Neural cell (in vitro differentiated cells): ENCODE measurements at regions not wholly inside any gene's neighbourhood (a gene's known extent, or its start where the extent isn't known, plus 50 kb on each side); places are given as distances from the start of the nearest gene placed in this dataset.

Source experiments
- H2AFZ ChIP-seq: fragments of 200-600, 300-800 bp; sonication (generic), shearing (Covaris generic); 2 replicates; pipeline ENCODE4 v1.6.0; 2014; ENCODE audit warnings: low read depth, mild to moderate bottlenecking, antibody characterized with exemption, low read length, moderate library complexity
- H3F3A ChIP-seq: fragments of 200-600 bp; shearing (Covaris generic); 2 replicates; pipeline ENCODE4 v1.6.1; 2016; ENCODE audit warnings: mild to moderate bottlenecking, moderate library complexity, mixed read lengths, antibody characterized with exemption, low read length; ENCODE audit not compliant: insufficient read depth, poor library complexity, severe bottlenecking
- H3K27ac ChIP-seq: fragments of 200-600, 300-800 bp; sonication (generic), shearing (Covaris generic); 2 replicates; pipeline ENCODE4 v1.5.1; 2014; ENCODE audit warnings: mild to moderate bottlenecking, low read length, moderate library complexity
- H3K27me3 ChIP-seq: fragments of 300-800, 200-600 bp; sonication (generic), shearing (Covaris generic); 2 replicates; pipeline ENCODE4 v1.6.0; 2014; ENCODE audit warnings: mild to moderate bottlenecking, low read depth, low read length, moderate library complexity; ENCODE audit not compliant: insufficient read depth
- H3K36me3 ChIP-seq: fragments of 300-800, 200-600 bp; sonication (generic), shearing (Covaris generic); 2 replicates; pipeline ENCODE4 v1.5.1; 2014; ENCODE audit warnings: mild to moderate bottlenecking, antibody characterized with exemption, low read length, moderate library complexity; ENCODE audit not compliant: insufficient read depth
- H3K4me2 ChIP-seq: fragments of 300-800, 200-600 bp; sonication (generic), shearing (Covaris generic); 2 replicates; pipeline ENCODE4 v1.6.0; 2014; ENCODE audit warnings: mild to moderate bottlenecking, low read length
- H3K4me3 ChIP-seq: fragments of 300-800, 200-600 bp; sonication (generic), shearing (Covaris generic); 2 replicates; pipeline ENCODE4 v1.5.1; 2014; ENCODE audit warnings: mild to moderate bottlenecking, low read length, moderate library complexity
- H3K79me2 ChIP-seq: fragments of 200-600 bp; shearing (Covaris generic); replicated peaks from 2 replicates; pipeline ENCODE4 v1.6.0; 2014; ENCODE audit warnings: mild to moderate bottlenecking, low read length, moderate library complexity; ENCODE audit not compliant: insufficient read depth
- H3K9ac ChIP-seq: fragments of 300-800, 200-600 bp; sonication (generic), shearing (Covaris generic); 2 replicates; pipeline ENCODE4 v1.6.1; 2016; ENCODE audit warnings: mild to moderate bottlenecking, low read length, mixed read lengths
- H3K9me2 ChIP-seq: fragments of 200-600 bp; shearing (Covaris generic); 2 replicates; pipeline ENCODE4 v1.6.1; 2016; ENCODE audit warnings: mild to moderate bottlenecking, low read length, mixed read lengths; ENCODE audit not compliant: insufficient read depth
- H3K9me3 ChIP-seq: fragments of 200-600, 300-800 bp; sonication (generic), shearing (Covaris generic); 2 replicates; pipeline ENCODE4 v1.6.1; 2016; ENCODE audit warnings: mild to moderate bottlenecking, mixed run types, low read length, moderate library complexity, mixed read lengths
- H4K20me1 ChIP-seq: fragments of 200-600 bp; shearing (Covaris generic); 2 replicates; pipeline ENCODE4 v1.6.1; 2016; ENCODE audit warnings: mild to moderate bottlenecking, mixed run types; ENCODE audit not compliant: insufficient read depth
- CTCF ChIP-seq: fragments of 450-650 bp; IDR thresholded peaks from 2 replicates; pipeline ENCODE4 v1.5.1; 2014; ENCODE audit warnings: antibody characterized with exemption, mild to moderate bottlenecking, moderate library complexity; ENCODE audit not compliant: poor library complexity, severe bottlenecking
- EP300 ChIP-seq: fragments of 450-650 bp; conservative IDR thresholded peaks from 2 replicates; pipeline ENCODE4 v1.6.1; 2014; ENCODE audit warnings: antibody characterized with exemption, mild to moderate bottlenecking, moderate library complexity; ENCODE audit not compliant: poor library complexity, severe bottlenecking
- EZH2 ChIP-seq: fragments of 200-600, 300-800 bp; shearing (Covaris generic), sonication (generic); IDR thresholded peaks from 2 replicates; pipeline ENCODE4 v1.6.1; 2014; ENCODE audit warnings: antibody characterized with exemption, low read length, borderline replicate concordance, mild to moderate bottlenecking; ENCODE audit not compliant: insufficient read depth, poor library complexity, severe bottlenecking
- MXI1 ChIP-seq: fragments of 450-650 bp; conservative IDR thresholded peaks from 2 replicates; pipeline ENCODE4 v1.6.1; 2014; ENCODE audit warnings: antibody characterized with exemption, mild to moderate bottlenecking; ENCODE audit not compliant: poor library complexity, severe bottlenecking
- POLR2AphosphoS5 ChIP-seq: IDR thresholded peaks from 2 replicates; pipeline ENCODE4 v1.6.1; 2012
- RAD21 ChIP-seq: fragments of 450-650 bp; conservative IDR thresholded peaks from 2 replicates; pipeline ENCODE4 v1.6.1; 2014; ENCODE audit warnings: antibody characterized with exemption, mild to moderate bottlenecking, moderate library complexity
- REST ChIP-seq: IDR thresholded peaks from 2 replicates; pipeline ENCODE4 v1.6.1; 2012; ENCODE audit warnings: borderline replicate concordance
- SMC3 ChIP-seq: fragments of 450-650 bp; conservative IDR thresholded peaks from 2 replicates; pipeline ENCODE4 v1.6.1; 2014; ENCODE audit warnings: antibody characterized with exemption, mild to moderate bottlenecking, moderate library complexity; ENCODE audit not compliant: poor library complexity
- TAF1 ChIP-seq: IDR thresholded peaks from 2 replicates; pipeline ENCODE4 v1.6.1; 2012; ENCODE audit warnings: low read depth

GRCh38 chr4:136823020-136823419, 709.3 kb downstream of the PCDH18 start:
- TF ChIP-seq MXI1 (no peak), SMC3 (no peak)
- H3K9me2 ChIP-seq: no peaks in the 10 kb centered on the region
- H3K27me3 ChIP-seq: no peaks in the 10 kb centered on the region
- H3K4me3 ChIP-seq: no peak overlapping the region
- H3K9me3 ChIP-seq: no peaks in the 10 kb centered on the region
- no peak overlapping the region for H3K4me2 ChIP-seq
- no peaks in the 10 kb centered on the region for H3K36me3 ChIP-seq
- H3K9ac ChIP-seq: no peak overlapping the region
- no peak overlapping the region for H2AFZ ChIP-seq
- H3K79me2 ChIP-seq: no peaks in the 10 kb centered on the region
- H4K20me1 ChIP-seq: no peaks in the 10 kb centered on the region
- H3F3A ChIP-seq: no peaks in the 10 kb centered on the region
- no peak overlapping the region for H3K27ac ChIP-seq

DNA sequence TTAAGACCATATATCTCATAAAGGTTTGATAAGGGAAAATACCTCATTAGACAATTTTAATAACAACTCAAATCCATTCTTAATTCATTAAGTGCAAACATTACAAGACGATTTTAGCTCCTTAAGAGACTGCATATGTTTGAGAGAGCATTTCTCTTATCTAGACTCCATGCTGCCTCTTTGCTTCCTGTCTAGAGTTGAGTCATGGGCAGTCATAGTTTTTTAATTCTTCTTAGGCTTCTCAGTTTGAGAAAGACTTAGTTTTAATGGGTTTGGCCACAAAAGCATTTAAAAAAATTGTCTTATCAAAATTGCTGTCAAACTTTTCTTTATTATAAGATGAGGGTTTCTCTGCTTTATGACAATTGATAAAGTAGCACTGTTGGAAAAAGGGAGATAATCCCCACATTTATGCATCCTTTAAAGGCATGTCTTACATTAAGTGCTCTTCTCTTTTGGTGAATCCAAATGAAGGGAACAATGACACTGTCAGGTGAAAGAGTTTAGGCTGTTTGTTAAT, 713.4 kb downstream of the PCDH18 start:
- H3K9me2 ChIP-seq: no peaks in the 10 kb centered on the region
- TF ChIP-seq EZH2 (no peak), EP300 (no peak), POLR2AphosphoS5 (no peak), TAF1 (no peak), RAD21 (no peak), CTCF (no peak), MXI1 (no peak), REST (no peak)
- no peaks in the 10 kb centered on the region for H3K36me3 ChIP-seq
- no peaks in the 10 kb centered on the region for H3K9me3 ChIP-seq
- no peak overlapping the region for H3K4me2 ChIP-seq
- H3K9ac ChIP-seq: no peak overlapping the region
- H3F3A ChIP-seq: no peaks in the 10 kb centered on the region
- no peaks in the 10 kb centered on the region for H3K27me3 ChIP-seq
- H3K27ac ChIP-seq: no peak overlapping the region
- no peaks in the 10 kb centered on the region for H4K20me1 ChIP-seq
- no peak overlapping the region for H3K4me3 ChIP-seq
- no peak overlapping the region for H2AFZ ChIP-seq
- H3K79me2 ChIP-seq: no peaks in the 10 kb centered on the region
